HG03558 (cell line): ENCODE measurements at regions not wholly inside any gene's neighbourhood (a gene's known extent, or its start where the extent isn't known, plus 50 kb on each side); places are given as distances from the start of the nearest gene placed in this dataset.

ENCODE experiments used
- ATAC-seq: cut with Tn5 transposase; IDR thresholded peaks from one replicate; pipeline ENCODE4 v1.9.1; 2021; ENCODE audit warnings: moderate number of reproducible peaks; ENCODE audit not compliant: unreplicated experiment; ENCODE audit errors: extremely low read depth

DNA sequence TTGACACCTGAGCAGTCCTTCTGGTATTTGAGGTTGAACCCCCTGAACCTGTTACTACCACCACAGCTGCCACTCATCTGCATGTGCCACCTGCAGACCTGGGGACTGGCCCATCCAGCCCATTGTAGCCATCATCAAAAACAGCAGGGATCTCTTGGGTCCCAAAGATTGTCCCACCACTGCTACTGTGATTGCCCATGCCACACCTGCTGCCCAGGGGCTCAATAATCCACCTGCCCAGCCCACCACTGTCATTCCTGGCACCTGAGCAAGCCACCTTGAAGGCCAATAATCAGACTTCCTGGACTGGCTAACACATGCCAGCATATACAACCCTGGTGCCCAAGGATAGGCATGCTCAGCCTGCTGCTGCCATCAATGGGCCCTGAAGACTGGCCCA, 327.6 kb downstream of the CYRIA start:
- ATAC-seq, result no peak

DNA sequence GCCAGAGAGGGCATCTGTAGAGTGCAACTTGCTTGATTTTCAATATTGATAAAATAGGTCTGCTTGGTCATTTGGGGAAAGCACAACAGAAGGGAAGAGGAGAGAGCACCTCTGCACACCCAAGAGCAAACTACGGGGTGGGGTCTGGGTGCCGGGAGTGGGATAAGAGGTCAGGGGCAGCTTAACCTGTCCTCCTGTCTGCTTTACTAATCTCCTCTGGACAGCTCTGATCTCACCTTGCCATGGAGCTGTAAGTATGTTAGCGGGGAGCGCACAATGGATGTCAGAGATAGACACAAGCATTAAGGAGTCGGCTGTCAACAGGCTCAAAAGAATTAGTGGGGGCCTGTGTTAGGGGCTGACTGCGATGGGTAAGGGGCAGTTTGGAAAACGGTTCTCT, 328.7 kb downstream of the CYRIA start:
- ATAC-seq, result no peak

- no peak for ATAC-seq
Measured at GRCh38 chr2:16336491-16336890, 329.1 kb downstream of the CYRIA start.

DNA sequence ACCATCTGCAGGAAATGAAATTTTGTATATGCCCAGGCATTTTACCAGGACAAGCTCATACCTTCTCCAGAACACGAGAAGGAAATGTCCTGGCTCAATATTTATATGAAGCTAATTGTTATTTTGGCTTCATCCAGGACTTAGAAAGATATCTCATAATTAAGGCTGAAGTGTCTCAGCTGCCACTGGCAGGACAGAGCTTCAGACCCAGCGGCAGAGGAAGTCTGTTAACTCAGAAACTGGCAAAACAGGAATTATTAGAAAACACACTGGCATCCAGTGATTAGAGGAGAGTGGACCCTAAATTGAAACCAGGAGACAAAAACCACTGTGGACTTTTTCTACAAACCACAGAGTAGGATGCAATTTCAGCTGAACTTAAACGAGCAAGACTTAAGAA, 329.7 kb downstream of the CYRIA start:
- ATAC-seq, result no peak

DNA sequence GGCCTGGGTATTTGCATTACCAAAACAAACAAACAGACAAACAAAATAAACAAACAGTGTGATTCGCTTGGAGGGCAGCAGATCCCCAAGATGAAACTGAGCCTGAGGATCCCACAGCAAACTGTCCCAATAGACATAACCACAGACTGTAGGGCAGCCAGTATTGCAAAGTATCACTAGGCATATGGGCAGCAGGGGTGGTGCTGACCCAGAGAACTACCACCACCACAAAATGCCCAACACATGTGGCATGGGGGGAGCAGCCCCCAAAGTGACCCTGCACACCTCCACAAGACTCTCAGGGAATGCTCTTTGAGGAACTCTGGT, 330.1 kb downstream of the CYRIA start:
- ATAC-seq, result no peak

DNA sequence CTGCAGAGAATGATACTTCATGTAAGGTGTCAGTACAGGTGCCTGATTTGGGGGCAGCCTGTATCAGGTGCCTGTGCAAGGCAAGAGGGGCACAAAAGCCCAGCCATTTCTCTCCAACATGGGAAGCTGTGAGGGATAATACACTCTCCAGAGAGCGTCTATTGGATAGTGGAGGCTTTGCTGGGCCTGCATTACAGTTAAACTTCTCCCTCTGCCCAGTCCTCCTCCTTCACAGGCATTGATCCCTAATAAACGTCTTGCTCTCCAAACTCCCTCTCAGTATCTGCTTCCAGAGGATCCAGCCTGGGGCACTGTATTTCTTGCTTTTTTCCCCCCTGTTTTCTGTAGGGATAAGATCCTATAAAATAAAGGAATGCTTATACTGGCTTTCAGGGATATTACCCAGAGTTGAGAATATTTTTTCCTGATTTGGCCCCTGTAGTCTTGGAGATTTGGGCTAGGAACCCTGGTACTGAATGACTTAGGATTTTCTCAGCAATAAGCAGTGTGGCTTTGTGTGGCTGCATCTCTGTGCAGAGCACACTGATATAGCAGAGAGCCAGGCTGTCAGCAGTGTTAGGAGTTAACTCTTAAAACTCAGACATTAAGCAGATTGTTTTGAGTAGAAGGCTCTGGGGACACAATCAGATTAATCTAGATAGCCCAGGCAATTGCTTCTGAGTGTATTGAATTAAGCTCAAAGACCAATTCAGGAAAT, 330.6 kb downstream of the CYRIA start:
- ATAC-seq, result no peak

GRCh38 chr2:16334366-16334765, 331.3 kb downstream of the CYRIA start:
- ATAC-seq, result no peak

- ATAC-seq, result no peak
Measured at GRCh38 chr2:16333681-16334080, 332.0 kb downstream of the CYRIA start.

DNA sequence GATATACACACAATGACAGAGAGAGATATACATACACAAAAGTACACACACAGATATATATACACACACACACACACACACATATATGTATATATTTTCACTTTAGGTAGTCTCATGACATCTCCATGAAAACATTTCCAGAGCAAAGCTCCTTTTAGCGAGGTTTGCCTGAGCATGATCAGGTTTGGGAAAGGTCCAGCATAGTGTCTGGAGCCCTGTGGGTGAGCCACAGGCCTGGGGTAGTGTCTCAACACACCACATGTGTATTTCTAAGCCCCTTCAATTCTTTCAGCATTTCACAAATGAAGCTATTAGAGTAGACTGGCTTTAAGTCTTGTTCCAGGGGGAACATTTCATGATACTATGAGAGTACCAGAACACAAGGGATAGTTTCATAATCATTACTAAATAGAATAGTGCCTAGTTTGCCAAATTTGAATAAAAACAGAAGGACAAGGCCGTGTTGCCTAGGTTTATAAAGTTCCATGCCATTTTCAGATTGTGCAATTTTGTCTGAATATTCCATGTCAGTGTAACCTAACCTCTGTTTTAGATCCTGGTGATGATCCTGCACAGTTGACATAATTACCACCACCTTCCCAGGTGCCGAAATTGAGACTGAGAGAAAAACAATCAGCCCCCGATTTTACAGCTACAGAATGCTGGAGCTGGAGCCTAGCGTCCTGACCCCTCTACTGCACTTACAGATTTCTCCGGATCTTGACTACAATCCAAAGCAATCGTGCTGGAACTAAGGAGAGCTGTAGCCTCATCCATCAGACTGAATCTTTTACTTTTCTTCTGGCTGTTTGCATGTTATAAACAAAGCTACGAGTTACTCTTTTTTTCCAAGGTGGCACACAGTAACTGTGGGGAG, 332.7 kb downstream of the CYRIA start:
- ATAC-seq, result no peak

DNA sequence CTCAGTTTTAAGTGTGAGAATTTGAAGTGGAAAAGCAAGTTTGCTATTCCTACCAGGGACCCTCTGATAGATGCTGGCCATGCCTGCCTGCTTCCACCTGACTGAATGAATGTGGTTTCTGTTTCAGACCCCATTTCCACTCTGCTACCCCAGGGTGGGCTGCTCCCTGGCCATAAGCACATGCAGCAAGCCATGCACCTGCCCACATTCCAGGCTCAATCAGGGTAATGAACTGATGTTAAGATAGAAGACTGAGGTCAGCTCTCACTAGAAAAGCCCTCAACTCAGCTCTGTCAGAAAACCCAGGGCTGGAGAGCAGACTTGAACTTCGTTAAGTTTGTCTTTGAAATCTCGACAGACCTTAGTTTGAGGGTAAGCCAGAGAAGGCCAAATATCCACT, 333.9 kb downstream of the CYRIA start:
- ATAC-seq, result no peak

- no peak for ATAC-seq
Measured at GRCh38 chr2:16330982-16331381, 334.7 kb downstream of the CYRIA start.

DNA sequence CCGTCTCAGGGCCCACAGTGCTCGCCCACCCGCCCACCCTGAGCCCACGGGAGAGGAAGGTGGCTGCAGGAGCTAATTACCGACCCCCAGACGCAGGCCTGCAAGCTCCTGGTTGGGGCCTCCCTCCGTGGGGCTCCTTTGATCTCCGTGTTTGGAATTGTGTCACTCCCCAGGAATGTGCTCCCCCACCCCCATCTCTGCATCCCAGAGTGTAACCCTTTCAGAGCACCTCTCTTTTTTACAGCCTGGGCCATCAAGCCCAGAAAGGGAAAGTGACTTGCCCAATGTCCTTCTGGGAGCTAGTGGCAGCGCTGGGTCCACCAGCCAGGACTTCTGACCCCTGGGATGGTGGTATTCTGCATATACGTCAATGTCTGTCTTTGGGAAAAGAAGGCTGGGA, 335.1 kb downstream of the CYRIA start:
- no peak for ATAC-seq

DNA sequence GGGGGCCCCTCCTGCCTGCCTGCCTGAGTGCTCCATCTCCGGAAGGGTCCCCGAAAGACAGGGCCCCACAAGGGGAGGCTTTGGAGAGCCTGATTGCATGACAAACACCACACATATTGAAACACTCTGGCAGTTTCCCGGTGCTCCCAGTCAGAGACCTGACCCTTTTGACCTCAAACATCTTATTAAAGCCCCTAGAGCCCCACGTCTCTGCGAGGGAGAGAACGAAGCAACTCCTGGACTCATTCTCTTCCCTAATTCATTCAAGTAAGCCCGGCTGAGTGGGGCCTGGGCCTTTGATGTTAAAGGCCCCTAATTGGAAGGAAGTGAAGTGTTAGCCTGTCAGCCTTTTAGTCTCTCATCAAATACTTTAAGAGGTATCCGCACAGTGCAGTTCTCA, 335.6 kb downstream of the CYRIA start:
- ATAC-seq, result no peak

DNA sequence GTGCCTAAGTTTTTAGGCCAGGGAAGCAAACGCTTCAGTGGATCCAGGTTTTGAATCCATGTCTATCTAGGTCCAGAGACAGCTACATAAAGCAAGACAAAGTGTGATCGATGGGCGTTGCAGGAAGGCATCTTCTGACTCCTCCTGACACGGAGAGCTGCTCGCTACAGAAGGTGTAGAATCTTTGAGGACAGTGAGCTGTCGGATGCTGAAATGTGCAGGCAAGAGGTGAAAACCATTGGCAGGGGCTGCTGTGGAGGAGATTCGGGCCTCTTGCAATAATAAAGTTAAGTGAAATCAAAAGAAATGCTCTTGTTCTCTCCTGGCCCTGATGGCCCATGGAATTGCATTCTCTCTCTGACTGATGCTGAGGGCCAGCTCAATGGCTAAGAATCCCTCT, 336.2 kb downstream of the CYRIA start:
- no peak for ATAC-seq

GRCh38 chr2:16328521-16329190, 337.0 kb downstream of the CYRIA start:
- ATAC-seq, result no peak

GRCh38 chr2:16327326-16327725, 338.3 kb downstream of the CYRIA start:
- no peak for ATAC-seq

- no peak for ATAC-seq
Measured at GRCh38 chr2:16326711-16327300, 338.8 kb downstream of the CYRIA start.

DNA sequence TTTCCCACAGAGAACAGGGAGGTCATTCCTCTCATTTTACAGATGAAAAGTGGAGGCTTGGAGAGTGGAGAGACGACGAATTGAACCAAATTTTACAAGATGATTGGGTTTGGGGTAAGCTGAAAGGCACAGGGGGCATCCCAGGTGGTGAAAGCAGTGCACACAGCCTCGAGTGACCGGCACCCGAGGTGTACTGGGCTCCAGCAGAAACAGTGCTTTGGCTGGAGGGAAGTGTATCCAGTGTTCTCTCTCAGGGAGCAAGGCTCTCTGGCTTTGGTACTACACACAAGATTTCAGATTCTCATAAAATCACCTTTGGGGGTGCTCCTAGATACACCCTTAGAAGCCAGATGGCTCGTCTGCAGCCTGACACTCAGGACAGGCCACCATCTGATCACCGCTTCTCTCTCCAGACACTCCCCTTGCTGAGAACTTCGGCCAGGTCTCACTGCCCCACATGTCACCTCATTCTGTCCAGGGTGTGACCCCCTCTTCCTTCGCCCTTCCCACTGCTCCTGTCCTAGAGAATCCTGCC, 339.6 kb downstream of the CYRIA start:
- no peak for ATAC-seq

GRCh38 chr2:16325016-16325975, 340.3 kb downstream of the CYRIA start:
- ATAC-seq, result no peak

DNA sequence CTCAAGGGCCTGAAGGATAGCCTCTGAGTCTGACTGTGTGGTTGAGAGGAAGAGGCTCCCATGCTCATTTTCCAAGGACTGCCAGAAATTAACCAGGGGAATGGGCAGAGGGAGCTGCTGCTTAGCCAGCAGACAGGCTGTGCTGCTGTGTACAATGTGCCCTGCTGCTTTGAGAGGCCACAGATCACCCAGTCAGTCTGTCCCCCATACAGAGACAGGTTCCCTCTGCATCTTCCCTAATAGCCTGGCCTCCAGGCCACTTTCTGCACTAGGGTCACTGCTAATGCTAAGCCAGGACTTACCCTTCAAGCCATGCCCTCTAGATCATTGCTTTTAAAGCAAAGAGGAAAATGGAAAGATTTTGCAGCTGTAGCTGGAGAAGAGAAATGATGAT, 341.1 kb downstream of the CYRIA start:
- ATAC-seq, result no peak
